CD4-positive, alpha-beta T cell treated with Interleukin-6 at 100 ng/mL for 8 hours (primary cell): ENCODE measurements at regions not wholly inside any gene's neighbourhood (a gene's known extent, or its start where the extent isn't known, plus 50 kb on each side); places are given as distances from the start of the nearest gene placed in this dataset.

Experiments
- DNase-seq: peaks from one replicate; pipeline ENCODE4 v3.0.0-alpha.2; 2020; ENCODE audit warnings: mixed read lengths, low spot score

- peak; percentile 1 for DNase-seq
These were observed 65.4 kb upstream of the WDFY2 start for GRCh38 chr13:51518827-51519226.

- DNase-seq = no peak
These were observed 64.5 kb upstream of the WDFY2 start for GRCh38 chr13:51519771-51520216.

GRCh38 chr13:51520524-51520923 is 63.7 kb upstream of the WDFY2 start:
- DNase-seq = no peak

GRCh38 chr13:51523082-51523518 is 61.2 kb upstream of the WDFY2 start:
- DNase-seq = peak; percentile 25

GRCh38 chr13:51524312-51524711 is 60.0 kb upstream of the WDFY2 start:
- no peak for DNase-seq

- no peak for DNase-seq
These were observed 59.3 kb upstream of the WDFY2 start for GRCh38 chr13:51524829-51525566.

- no peak for DNase-seq
These were observed 58.6 kb upstream of the WDFY2 start for GRCh38 chr13:51525567-51526167.

GRCh38 chr13:51526202-51526601 is 58.1 kb upstream of the WDFY2 start:
- no peak for DNase-seq

- DNase-seq = no peak
These were observed 51.5 kb upstream of the WDFY2 start for GRCh38 chr13:51532736-51533197.

- DNase-seq = peak; percentile 32
These were observed 50.0 kb upstream of the WDFY2 start for GRCh38 chr13:51534041-51534817.
